GM18519 (cell line): ENCODE measurements at regions not wholly inside any gene's neighbourhood (a gene's known extent, or its start where the extent isn't known, plus 50 kb on each side); places are given as distances from the start of the nearest gene placed in this dataset.

Source experiments
- ATAC-seq: cut with Tn5 transposase; IDR thresholded peaks from one replicate; pipeline ENCODE4 v1.9.1; 2021; ENCODE audit warnings: mild to moderate bottlenecking, moderate library complexity; ENCODE audit not compliant: unreplicated experiment, low FRiP score

DNA sequence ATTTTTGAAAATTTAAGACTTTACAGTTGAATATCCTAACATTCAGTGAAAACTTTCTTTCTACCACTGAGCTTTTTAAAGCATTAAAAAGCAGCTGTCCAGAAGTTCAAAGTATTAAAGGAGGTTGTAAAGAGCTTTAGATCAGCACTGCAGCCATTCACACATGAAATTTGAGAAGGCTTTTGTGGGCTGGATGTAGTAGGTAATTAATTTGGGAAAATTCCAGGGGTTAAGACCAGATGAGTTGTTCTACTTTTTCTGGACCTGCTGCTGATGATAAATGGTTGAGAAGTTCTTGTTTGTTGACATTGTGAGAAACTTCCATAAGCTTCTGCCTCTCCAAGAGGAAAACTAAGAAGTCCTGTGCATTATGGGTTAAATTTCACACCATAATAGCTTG is 1779.6 kb upstream of the PRR20A start:
- no peak for ATAC-seq

- ATAC-seq = no peak
These were observed 1774.0 kb upstream of the PRR20A start for GRCh38 chr13:55366676-55367075.

GRCh38 chr13:55394470-55394869 is 1746.2 kb upstream of the PRR20A start:
- ATAC-seq = no peak

GRCh38 chr13:55402870-55403269 is 1737.8 kb upstream of the PRR20A start:
- no peak for ATAC-seq

DNA sequence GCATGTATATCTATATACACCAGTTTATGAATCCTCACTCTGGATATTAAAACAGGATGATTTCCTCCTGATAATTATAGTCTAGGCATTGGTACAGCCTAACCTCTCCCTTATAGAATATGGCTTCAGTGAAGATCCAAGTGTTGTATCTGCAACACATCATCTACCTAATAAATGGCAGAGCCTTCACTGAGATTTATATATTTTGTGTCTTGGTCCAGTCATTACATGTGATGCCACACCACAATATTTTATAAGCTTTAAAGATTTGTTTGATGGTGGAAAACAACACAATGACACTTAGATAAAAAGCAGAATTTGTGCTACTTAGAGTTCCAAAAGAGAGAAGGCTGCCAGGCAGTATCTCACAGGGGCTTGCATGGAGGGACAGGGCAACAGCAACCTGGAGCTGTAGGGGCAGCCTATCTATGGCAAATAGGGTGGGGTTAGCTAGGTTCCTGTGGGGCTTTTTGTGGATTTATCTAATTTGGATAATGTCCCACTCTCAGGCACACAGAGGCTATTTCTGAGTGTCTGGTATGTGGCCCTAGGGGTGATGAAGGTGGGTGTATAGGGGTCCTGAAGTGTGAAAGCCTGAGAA is 1736.7 kb upstream of the PRR20A start:
- ATAC-seq = no peak

DNA sequence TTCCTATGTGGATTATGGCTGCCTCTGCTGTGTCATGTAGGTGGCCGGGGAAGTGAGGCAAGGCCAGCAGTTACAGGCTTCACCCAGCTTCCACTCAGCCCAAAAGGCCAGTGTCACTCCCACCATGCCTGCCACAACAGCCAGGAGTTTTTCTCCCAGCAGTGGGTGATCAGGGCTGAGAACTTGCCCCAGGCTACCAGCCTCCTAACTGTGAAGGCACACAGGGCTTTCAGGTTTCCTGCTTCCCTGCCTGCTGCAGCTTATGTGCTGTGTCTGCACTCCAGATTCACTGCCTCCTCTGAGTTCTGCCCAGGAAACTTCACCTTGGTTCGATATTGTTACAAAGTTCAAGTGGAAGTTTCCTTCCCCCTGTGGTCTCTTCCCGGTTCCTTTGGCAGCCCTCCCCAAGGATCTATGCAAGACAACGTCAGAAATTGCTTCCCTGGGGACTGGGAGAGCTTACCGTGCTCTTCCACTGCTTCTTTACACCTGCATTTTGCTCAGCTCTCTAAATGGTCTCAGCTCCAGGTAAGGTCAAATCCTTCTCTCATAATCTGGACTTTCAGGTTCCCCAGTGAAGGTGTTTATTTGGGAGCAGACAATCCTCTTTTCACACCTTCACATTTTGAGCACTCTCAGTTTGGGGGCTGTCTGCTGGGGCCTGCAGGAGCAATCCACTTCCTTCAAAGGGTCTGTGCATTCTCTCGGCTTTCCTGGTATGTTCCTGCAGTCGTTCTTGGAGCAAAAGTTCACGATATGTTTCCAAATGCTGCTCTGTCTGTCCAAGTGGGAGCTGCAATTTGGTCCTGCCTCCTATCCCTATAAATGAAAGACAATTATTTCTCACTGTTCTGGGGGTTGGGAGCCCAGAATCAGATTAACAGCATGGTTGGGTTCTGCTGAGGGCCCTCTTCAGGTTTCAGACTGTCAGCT is 1730.1 kb upstream of the PRR20A start:
- no peak for ATAC-seq

DNA sequence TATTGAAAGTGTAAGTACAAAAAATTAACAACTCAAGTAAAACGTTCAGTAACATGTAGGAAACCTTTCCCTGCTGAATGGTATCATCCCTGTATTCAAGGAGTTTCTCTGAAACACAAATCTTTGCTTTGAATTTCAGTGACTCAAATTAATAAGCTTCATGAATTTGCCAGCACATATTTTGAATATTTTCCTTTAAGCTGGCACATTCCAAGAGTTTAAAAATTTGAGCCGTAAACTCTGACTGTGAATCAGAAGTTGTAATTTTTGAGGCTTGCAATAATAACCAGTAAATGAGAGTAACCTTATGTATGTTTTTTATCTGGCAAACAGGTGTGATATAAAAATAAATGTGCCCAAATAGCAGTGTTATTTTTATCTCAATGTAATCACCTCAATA is 1722.6 kb upstream of the PRR20A start:
- no peak for ATAC-seq

DNA sequence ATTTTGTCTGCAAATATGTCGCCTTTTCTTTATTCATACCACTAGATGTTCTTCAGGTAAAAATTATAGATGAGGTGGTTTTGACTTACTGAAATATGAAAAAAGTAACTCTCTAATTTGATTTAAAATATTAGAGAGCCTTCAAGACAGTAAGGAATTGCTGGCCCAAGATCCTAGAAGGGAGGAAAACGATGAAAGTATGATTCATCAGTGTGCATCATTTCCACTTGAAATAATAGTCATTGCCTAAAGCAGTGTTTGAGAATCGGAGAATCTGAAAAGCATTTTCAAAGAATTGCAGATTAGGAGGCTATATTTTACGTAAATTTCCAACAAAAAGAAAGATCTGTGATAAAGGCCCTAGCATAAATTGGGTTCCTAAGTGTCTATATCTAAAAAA is 1707.9 kb upstream of the PRR20A start:
- ATAC-seq = no peak

DNA sequence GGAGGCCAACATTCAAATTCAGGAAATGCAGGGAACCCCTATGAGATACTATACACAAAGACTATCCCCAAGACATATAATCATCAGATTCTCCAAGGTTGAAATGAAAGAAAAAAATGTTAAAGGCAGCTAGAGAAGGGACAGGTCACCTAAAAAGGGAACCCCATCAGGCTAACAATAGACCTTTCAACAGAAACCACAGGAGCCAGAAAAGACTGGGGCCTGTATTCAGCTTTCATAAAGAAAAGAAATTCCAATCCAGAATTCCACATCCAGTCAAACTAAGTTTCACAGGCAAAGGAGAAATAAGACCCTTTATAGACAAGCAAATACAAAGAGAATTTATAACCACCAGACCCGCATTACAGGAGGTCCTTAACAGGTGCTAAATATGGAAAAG is 1703.6 kb upstream of the PRR20A start:
- no peak for ATAC-seq

GRCh38 chr13:55439450-55439849 is 1701.3 kb upstream of the PRR20A start:
- ATAC-seq = no peak

DNA sequence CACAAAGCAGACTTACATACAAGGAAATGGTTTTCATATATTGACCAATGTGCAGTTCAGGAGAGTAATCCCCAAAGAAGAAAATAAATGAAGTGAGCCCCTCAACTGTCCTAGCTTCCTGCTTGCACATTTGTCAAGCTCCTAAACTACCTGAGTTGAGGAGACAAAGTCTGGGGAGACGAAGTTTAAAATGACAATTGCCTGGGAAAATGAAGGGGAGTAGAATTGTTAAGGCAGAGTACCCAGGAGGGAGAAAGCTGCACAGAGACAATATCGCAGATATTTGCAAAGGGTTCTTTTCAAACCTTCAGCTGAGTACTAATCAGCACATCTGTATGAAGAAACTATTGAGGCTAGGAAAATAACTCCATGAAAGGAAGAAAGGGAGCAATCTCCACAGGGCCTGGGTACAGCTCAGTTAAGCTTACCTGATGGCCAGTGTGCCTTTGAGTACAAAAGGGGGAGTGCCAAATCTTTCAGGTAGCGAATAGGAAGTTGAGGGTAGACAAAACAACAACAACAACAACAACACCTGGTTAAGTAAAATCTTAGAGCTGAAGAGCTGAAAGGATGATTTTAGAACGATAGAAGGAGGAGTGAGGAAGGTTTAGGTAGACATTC is 1700.1 kb upstream of the PRR20A start:
- no peak for ATAC-seq

DNA sequence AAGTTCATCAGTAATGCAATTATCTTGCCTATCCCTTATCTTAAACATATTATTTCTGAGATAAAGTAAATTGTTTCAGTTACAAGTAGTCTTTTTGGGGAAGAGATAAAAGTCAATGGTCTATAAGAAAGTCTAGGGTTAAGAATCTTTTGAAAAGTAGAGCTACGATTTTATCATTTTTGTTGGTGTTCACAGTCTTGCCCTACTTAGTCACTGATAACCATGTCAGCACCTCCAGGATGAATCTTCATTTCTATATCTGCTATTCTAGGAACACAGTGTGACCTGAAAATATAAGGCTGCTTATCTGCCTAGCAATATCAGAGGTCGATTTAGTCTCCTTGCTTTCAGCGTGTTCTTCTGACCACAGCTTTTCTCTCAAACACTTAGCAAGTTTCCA is 1676.5 kb upstream of the PRR20A start:
- no peak for ATAC-seq

DNA sequence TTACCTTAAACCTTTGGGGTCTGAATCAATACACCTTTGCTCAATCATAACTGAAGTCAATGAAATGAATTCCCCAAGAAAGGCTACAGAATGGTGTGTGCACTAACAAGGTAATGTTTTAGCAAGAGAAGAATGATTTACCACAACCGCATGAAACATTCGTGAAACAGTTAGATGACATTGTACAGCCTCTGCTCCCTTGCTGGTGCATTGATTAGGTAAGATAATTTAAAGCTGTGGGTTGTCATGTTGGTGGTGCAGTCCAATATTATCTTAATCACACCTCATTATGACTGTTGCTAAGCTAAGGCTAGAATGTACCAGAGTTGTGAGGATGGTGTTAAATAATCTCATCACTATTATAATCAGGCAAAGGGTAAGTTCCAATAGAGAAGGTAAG is 1673.2 kb upstream of the PRR20A start:
- ATAC-seq = no peak

DNA sequence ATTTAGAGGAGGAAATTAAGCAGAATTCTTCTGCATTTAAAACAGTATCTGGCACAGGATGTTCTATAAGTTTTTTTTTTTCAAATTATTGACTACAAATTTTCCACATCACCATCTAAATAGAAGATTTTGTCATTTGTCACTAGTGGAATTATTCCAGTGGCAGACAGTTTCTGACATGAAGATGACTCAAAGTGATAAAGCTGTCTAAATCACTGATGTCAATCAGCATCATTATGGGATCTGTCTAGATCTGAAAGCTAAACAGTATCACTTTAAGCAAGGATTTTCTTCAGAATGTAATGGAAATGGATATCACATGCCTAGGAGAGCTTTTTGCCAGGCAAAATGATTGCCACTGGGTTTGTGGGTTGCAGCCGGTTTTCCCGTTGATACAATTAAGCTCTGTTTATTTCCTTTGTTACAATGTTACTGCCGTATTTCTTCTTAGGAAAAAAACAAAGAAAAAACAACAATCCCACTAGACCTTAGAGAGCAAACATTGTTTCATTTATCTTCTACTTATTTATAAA is 1657.0 kb upstream of the PRR20A start:
- no peak for ATAC-seq

DNA sequence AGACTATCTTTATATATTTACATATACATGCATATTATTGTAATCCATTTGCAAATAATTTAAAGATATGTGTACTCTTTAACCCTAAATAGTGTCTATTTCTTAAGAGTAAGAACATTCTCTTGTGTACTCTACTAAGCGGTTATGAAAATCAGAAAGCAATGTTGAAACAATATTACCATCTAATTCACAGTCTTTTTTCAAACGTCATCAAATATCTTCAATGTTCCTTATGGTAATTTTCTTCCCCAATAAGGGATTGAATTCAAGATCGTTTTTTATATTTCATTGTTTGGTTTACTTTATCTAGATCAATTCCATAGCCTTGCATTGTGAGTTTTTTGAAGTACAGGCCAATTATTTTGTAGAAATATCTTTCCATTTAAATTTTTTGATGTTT is 1647.4 kb upstream of the PRR20A start:
- ATAC-seq = no peak

DNA sequence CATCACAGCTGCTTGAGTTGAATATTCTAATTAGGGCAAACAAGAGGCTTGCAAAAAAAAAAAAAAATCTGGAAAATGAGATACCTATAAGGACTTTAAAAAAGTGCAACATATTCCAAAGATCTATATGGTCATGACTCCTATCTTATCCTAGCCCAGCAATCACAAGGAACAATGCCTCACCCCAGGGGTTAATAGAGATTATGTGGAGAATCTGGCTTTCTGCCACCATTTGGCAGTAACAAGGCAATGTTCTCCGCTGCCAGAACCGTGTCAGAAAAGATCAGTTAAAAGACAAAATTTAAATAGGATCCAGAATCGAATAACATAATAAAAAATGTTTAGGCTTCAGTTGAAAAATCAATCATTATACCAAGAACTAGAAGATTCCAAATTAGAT is 1643.2 kb upstream of the PRR20A start:
- no peak for ATAC-seq

DNA sequence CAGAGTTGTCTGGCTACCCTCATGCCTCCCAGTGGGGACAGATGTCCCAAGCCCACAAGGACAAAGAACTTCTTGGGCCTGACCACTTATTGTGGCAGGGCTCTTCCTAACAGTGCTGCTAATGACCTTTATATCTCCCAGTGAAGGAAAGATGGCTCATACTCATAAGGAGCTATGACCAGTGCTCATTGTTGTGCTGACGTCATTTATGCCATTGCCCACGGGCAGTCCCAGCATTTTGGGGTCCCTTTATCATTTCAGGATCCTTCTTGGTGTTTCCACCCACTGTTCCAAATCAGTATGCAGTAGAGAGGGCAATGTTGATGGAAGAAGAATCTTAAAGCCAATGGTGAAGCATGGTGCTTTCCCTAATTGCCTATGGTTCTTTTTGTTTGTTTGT is 1640.0 kb upstream of the PRR20A start:
- no peak for ATAC-seq

DNA sequence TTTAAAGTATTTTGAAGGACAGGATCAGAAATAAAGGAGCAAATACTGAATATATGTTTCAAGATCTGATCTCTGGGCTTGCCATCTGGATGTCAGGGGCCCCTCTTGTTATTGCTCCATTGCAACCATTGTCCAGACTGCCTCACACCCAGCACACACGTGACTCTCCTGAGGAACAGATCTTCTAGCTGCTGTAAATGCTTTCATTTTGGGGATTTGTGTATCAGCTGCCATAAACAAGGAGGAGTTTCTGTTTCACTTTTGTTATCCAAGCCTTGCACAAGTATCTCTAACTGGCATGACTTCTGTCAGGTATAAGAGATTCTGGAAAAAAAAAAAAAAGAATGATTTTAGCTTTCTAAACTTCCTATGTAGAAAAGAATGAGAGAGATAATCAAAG is 1624.1 kb upstream of the PRR20A start:
- ATAC-seq = no peak

DNA sequence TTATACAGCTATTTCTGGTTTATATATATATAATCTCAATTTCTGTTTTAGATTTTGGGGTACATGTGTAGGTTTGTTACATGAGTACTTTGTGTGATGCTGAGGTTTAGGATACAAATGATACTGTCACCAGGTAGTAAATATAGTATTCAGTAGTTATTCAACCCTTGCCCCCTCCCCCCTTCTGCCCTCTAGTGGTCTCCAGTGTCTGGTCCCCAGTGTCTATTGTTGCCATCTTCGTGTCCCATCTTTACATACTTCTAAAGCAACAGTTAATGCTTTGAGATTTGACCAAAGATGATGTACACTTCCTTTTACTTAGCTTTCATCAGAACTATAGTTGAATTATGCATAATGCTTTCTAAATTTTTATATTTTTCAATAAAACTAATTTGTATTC is 1623.4 kb upstream of the PRR20A start:
- no peak for ATAC-seq

DNA sequence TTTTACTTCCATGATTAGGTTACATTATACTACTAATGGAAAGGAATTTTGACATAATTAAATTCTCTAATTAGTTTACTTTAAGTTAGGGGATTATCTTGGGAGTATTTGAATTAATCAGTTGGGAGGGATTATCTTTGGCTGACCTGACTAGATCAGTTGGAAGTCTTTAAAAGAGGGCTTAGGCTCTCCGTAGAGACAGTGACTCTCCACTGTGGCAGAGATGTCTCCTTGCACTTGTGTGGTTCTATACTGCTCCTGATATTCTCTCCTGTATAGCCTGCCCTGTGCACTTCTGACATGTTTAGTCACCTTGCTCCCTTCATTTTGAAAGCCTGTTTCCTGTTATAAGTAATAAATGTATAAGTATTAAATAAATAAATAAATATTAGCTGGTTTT is 1612.3 kb upstream of the PRR20A start:
- no peak for ATAC-seq

GRCh38 chr13:55534306-55534705 is 1606.4 kb upstream of the PRR20A start:
- no peak for ATAC-seq
